VCaP (cell line): ENCODE measurements at regions not wholly inside any gene's neighbourhood (a gene's known extent, or its start where the extent isn't known, plus 50 kb on each side); places are given as distances from the start of the nearest gene placed in this dataset.
A peak's percentile ranks its signal among the peaks of the same experiment; 100 is the strongest.
"Not testable (repeated sequence)": the region's sequence is repeated elsewhere in the genome, so short reads cannot be mapped to it uniquely, and the experiment has no call there.

Experiments
- H3K27ac ChIP-seq: fragments of 450-650 bp; 2 replicates; pipeline ENCODE4 v1.5.1; 2017
- TF ChIP-seq, protein P1 (sequence below): fragments of 450-650 bp; conservative IDR thresholded peaks from 2 replicates; pipeline ENCODE4 v1.5.1; 2017; ENCODE audit warnings: mild to moderate bottlenecking, moderate library complexity

DNA sequence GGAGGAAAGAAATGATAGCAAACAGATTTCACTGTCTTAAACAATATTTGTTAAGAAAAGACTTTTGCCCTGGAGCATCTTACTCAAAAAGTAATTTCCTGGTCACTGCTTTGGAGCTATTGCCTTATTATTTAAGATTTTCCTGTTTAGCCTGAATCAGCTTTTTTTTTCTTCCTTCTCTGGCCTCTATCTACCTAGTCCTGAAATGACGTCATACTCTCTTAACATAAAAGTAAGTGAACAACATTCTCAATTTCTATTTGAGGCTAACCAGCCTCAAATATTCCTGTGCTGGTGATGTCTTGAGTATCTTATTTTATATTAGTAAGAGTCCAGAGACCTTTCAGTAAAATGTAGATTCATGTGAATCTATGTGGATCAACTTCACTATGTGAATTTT is 221.9 kb upstream of the ALCAM start:
- H3K27ac ChIP-seq: no peak overlapping the region
- TF ChIP-seq, protein P1, sequence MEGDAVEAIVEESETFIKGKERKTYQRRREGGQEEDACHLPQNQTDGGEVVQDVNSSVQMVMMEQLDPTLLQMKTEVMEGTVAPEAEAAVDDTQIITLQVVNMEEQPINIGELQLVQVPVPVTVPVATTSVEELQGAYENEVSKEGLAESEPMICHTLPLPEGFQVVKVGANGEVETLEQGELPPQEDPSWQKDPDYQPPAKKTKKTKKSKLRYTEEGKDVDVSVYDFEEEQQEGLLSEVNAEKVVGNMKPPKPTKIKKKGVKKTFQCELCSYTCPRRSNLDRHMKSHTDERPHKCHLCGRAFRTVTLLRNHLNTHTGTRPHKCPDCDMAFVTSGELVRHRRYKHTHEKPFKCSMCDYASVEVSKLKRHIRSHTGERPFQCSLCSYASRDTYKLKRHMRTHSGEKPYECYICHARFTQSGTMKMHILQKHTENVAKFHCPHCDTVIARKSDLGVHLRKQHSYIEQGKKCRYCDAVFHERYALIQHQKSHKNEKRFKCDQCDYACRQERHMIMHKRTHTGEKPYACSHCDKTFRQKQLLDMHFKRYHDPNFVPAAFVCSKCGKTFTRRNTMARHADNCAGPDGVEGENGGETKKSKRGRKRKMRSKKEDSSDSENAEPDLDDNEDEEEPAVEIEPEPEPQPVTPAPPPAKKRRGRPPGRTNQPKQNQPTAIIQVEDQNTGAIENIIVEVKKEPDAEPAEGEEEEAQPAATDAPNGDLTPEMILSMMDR: no peak

DNA sequence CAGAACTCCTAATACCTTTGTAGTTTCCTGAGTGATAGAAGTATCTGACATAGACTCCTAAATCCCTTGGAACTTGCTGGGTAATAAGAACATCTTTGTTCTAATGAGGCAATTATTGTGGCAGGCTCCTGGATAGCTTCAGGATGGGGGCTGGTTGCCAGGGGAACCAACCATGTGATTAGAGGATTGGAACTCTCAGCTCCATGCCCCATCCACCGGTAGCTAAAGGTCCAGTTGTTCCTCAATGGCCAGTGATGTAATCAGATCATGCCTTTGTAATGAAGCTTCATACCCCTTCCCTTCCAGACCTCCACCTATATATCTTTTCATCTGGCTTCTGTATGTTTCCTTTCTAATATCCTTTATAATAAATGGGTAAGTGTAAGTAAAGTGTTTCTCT is 221.2 kb upstream of the ALCAM start:
- TF ChIP-seq, protein P1: no peak
- no peak overlapping the region for H3K27ac ChIP-seq

DNA sequence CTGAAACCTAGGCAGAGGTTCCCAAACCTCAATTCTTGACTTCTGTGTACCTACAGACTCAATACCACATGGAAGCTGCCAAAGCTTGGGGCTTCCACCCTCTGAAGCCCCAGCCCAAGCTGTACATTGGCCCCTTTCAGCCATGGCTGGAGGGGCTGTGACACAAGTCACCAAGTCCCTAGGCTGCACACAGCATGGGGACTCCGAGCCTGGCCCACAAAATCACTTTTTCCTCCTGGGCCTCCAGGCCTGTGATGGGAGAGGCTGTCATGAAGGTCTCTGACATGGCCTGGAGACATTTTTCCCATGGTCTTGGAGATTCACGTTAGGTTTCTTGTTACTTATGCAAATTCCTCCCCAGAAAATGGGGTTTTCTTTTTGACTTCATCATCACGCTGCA is 217.5 kb upstream of the ALCAM start:
- H3K27ac ChIP-seq: not testable (repeated sequence)

DNA sequence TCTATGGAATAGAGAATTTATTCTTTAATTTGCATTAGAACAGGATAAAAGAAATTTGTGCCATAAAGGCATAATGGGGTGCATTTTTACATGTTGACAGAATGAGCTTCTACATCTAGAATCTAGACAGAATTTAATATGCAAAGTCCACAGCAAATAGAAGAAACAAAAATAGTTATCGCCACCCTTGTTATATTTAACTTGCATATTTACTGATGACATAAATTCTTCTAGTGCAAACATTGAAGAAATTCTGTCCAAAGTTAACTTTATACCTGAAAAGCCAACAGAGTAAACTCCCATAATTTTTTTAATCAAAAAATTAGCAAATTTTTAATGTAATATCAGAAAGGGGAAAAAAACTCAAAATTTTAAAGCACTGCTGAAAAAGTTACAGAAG is 213.7 kb upstream of the ALCAM start:
- TF ChIP-seq, protein P1: no peak
- H3K27ac ChIP-seq: peak overlapping the region; percentile 23; the same call in 1 of the 2 replicates

DNA sequence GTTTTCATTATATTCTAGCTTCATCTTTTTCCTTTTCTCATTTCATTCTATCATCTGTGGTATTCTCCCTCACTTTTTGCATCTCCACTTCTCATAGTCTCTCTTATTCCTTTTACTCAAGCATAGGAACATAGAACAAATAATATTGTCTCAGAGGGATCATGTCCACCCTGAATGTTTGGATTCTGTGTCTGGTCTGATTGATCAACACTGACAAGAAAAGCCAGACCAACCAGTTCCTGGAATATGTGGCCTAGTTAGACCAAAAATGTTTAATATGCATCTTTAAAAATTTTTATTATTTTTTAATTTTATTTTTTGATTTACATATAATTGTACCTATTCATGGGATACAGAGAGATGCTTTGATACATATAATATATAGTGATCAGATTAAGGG is 212.0 kb upstream of the ALCAM start:
- H3K27ac ChIP-seq: peak overlapping the region; percentile 35
- TF ChIP-seq, protein P1: no peak

- no peak overlapping the region for H3K27ac ChIP-seq
- TF ChIP-seq, protein P1: no peak
These were observed 209.5 kb upstream of the ALCAM start for GRCh38 chr3:105157067-105157765.

- TF ChIP-seq, protein P1: no peak
- no peak overlapping the region for H3K27ac ChIP-seq
These were observed 209.0 kb upstream of the ALCAM start for GRCh38 chr3:105157766-105158085.

DNA sequence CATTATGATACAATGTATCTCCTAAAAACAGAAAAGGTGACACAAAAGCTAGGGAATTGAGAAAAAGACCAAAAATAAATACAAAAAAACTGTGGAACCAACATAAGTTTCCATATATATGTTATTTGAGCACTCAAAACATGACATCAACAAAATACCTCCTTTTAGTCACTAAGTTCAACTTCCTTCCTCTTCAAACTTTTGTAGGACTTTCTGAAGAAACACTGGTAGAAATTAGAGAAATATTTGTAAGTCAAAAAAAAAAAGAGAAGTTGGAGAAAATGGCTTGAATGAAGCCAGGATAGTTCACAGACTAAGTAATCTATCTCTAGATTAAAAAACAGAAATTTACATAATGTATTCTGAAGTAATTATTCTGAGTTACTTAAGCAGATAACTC is 208.4 kb upstream of the ALCAM start:
- no peak overlapping the region for H3K27ac ChIP-seq
- TF ChIP-seq, protein P1: no peak
